DMS 273 treated with DMSO at 0.1 percent for 48 hours (cell line): ENCODE measurements at regions not wholly inside any gene's neighbourhood (a gene's known extent, or its start where the extent isn't known, plus 50 kb on each side); places are given as distances from the start of the nearest gene placed in this dataset.
"Not testable (repeated sequence)": the region's sequence is repeated elsewhere in the genome, so short reads cannot be mapped to it uniquely, and the experiment has no call there.

Experiments
- DNase-seq: peaks from one replicate; lab custom pipeline; 2025; lab: John Stamatoyannopoulos, UW

- DNase-seq: no peak
These were observed 154.7 kb downstream of the BTBD3 start for GRCh38 chr20:12072221-12072953.

GRCh38 chr20:12072954-12073264 is 155.2 kb downstream of the BTBD3 start:
- no peak for DNase-seq

GRCh38 chr20:12074111-12074655 is 156.5 kb downstream of the BTBD3 start:
- DNase-seq: no peak

DNA sequence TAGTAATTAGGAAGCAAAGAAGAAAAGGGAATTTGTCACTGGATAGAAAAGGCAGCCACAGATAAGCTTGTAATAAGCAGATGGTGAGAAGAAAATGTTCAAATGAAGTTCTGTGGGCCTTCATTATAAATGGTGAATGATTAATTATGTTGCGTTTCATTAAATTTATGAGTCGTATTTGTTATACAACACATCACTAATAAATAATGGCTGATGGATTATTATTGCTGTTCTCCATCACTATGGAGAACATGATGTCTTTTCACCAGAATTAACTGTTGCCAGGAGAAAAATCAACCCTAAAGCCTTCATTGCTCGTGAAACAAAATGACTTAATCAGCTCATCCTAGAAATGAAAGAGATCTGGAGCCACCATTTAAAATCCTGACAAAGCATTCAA is 158.5 kb downstream of the BTBD3 start:
- DNase-seq: no peak

DNA sequence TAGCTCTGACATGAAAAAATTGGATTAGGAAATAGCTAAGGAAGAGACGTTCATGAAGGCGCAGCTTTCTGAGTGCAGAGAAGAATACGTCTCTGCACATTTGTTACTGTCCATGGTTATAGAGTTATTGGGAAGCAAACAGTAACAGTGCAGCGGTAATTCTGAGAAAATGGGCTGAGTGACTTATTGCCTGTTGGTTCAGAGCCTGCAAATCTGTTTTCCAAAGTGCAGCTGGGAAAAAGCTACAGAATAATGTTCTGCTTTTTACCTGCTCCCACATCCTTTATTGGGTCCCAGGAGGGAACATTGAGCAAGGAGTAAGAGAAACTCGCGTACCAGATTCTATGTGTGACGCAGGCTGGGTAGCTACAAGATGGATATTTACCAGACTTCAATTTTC is 160.2 kb downstream of the BTBD3 start:
- DNase-seq: no peak

DNA sequence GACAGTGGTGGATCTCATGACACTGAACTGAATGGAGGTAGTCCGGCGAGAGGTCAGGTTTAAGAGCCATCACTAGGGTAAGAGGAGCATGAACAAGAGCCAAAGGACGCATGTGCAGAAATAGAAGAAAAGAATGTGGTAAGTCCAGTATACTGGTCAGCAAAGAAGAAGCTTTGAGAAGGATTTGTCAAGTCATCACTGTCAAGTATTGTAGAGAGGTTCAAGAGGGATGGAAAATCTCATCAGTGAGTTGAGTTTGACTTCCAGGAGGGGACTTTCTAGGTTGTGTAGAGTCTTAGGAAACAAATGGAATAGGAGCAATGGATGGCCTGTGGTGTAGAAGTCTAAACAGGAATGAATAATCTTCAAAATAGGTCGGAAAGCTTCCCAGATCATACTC is 161.8 kb downstream of the BTBD3 start:
- DNase-seq: no peak

DNA sequence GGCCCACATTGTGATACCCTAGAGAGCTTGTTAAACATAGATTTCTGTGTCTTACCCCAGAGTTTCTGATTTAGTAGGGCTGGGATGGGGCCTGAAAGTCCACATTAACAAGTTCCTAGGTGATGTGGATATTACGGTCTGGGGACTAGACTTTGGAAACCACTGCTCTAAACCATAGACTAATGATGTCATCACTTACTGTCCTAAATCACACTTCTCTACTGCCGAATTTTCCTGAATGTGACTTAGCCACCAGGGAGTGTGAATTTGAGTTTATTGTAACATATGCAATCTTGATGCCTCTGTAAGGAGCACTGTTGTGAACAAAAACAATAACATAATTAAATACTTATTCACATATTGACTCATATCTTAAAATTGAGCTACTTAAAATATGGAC is 165.6 kb downstream of the BTBD3 start:
- no peak for DNase-seq

- DNase-seq: no peak
These were observed 166.8 kb downstream of the BTBD3 start for GRCh38 chr20:12084482-12084881.

DNA sequence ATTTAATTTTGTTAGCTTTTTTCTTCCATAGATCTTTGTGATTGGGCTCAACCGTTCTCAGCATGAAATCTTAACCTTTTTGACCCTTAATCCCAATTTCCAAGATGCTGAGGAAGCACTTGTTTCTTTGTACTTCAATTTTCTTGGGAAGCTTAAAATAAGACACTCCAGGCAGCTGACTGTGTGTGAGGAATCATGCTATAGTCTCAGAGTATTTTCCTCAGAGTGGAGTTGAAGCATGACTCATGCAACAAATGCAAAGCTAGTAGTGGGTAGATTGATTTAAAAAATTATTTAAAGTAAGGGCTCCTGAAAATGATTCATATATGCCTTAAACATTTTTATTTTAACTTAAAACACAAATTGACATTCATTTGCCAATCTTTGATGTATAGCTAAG is 168.7 kb downstream of the BTBD3 start:
- no peak for DNase-seq

DNA sequence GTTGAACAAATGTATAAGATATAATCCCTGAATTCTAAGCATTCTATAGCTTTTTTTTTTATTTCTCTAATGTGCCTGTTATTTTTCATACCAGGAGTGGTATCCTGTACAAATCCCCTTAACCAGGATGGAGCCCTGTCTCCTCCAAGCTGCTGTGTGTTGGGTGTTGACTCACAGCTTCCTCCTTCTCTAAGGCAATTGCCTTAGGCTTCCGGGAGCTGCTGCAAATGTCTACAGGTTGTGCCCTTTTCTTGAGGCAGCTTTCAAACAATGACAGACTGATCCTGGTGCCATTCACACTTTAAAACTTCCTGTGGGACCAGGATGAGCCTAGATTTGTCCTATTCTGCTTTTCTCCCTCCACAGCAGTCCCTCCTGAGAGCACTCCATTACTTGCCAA is 173.2 kb downstream of the BTBD3 start:
- no peak for DNase-seq

GRCh38 chr20:12093057-12093796 is 175.5 kb downstream of the BTBD3 start:
- DNase-seq: no peak

GRCh38 chr20:12093797-12094190 is 176.1 kb downstream of the BTBD3 start:
- not testable (repeated sequence) for DNase-seq

- no peak for DNase-seq
These were observed 177.7 kb downstream of the BTBD3 start for GRCh38 chr20:12095180-12095920.

- DNase-seq: no peak
These were observed 180.7 kb downstream of the BTBD3 start for GRCh38 chr20:12098421-12098820.

DNA sequence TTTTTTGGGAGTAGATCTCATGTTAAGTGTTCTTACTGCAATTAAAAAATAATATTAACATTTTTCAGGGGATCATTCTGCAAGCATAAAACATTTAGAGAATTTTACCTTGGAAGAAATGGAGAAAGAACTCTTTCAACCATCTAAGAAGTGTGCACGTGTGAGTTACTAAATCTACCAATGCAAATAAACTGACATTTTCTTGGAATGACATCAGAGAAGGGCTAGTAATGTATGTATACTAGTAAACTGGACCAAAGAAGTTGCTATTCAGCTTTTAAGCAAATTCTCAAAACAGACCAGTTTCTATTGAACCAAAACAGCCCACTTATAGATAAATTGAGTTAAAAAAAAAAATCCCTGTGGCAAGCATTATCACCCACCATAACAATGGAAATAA is 191.2 kb downstream of the BTBD3 start:
- DNase-seq: no peak

GRCh38 chr20:12110274-12110673 is 192.6 kb downstream of the BTBD3 start:
- DNase-seq: no peak

GRCh38 chr20:12110711-12111110 is 193.0 kb downstream of the BTBD3 start:
- no peak for DNase-seq

DNA sequence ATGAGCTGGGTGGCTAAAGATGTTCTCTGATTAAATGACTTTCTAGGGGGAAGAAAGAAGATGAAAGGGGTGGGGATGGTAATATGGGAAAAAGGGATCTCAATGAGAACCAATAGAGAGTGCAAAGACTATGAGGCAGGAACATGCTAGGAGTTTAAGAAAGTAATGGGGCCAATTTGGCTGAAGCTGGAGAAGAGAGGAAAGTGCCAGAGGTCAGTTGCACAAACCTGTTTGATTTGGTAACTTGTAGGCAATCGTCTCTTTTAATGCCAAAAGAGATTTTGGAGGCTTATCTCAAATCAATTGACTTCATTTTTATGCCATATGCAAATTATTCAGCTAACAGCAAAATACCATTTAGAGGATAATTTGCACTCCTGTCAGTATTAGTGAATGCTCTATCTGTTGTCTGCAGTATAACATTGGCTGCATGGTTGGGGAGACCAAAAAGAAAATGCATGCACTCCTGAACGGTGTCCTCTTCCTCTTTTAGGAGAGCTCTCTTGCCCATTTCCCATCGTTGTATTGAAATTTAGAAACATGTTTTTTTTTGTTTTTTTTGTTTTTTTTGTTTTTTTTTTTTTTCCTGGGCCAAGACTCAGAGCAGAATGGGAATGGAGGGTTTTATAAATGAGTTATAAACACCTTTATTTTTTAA is 193.9 kb downstream of the BTBD3 start:
- DNase-seq: no peak

DNA sequence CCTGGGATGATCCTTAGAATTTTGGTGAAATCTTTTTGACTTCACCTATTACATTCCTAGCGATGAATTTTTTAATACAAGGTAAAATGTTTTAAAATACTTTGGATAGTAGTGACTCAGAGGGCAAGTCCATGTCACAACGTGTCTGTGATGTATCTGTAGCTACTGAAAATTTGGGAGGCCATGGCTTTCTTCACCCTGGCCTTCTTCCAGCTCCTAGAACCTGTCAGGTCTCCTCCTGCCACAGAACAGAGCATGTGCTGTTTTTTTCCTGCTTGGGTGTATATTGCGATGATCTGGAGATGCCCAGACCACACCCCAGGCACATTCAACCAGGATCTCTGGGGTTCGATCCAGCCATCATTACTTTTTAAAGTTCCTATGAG is 194.4 kb downstream of the BTBD3 start:
- no peak for DNase-seq

DNA sequence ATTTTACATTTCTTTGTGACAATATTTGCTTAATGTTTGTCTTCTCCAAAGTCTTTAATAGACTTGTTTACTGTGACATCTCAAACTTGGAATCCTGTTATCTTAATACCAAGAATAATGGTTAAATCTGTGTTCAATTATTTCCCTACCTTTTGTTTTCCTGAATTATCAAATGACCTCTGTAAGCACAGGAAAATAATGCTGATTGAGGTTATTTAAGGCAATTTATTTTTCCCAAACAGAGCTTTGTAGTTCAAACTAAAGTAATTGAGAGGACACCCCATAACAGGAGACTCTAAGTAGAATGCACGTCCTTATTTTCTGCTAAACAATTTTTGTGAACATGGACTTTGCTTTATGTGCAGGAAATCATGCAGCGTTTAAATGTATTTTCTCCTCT is 195.0 kb downstream of the BTBD3 start:
- no peak for DNase-seq

DNA sequence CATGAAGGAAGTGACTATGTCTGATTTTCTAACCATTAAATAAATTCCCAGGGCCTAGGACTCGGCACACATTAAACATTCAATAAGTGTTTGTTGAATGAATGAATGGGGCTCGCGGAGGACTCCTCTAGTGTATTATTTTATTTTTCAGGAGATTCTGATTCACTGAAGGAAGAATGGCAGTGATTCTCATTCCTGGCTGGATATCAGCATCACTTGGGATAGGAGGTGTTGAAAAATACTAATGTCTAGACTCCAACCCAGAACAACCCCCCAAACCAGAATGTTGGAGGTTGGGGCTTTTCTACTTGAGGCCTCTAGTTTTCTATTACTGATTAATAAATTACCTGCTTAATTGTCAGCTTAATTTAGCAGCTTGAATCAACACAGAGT is 195.4 kb downstream of the BTBD3 start:
- no peak for DNase-seq
